Natural killer cell (primary cell): ENCODE measurements at regions not wholly inside any gene's neighbourhood (a gene's known extent, or its start where the extent isn't known, plus 50 kb on each side); places are given as distances from the start of the nearest gene placed in this dataset.

Experiments
- ATAC-seq, 3 donors: fragments of 150-1000 bp in 2 of 3; fragments of 200-7000 bp in 1 of 3; cut with Tn5 transposase; 1 replicate in 1 of 3; 2 replicates in 2 of 3; pipeline ENCODE4 v1.10.0; 2021; ENCODE audit warnings: mild to moderate bottlenecking in 2 of 3, moderate library complexity in 2 of 3
- DNase-seq, 2 donors: peaks; one replicate each; pipeline versions ENCODE4 v3.0.0 to v3.0.0-alpha.2; 2013 to 2021; ENCODE audit warnings: mixed read lengths in 1 of 2
- H3K27ac ChIP-seq: one replicate; pipeline ENCODE4 v1.5.1; 2013; ENCODE audit warnings: mild to moderate bottlenecking, low read length
- H3K27me3 ChIP-seq: one replicate; pipeline ENCODE4 v1.6.1; 2013; ENCODE audit warnings: low read length; ENCODE audit not compliant: control insufficient read depth, insufficient read depth
- H3K36me3 ChIP-seq: one replicate; pipeline ENCODE4 v1.6.1; 2013; ENCODE audit warnings: low read length; ENCODE audit not compliant: control insufficient read depth, insufficient read depth
- H3K4me1 ChIP-seq: one replicate; pipeline ENCODE4 v1.6.1; 2013; ENCODE audit warnings: low read length; ENCODE audit not compliant: control insufficient read depth, insufficient read depth
- H3K4me3 ChIP-seq: one replicate; pipeline ENCODE4 v1.5.1; 2013; ENCODE audit warnings: low read length
- H3K9me3 ChIP-seq: one replicate; pipeline ENCODE4 v1.6.1; 2013; ENCODE audit warnings: low read length; ENCODE audit not compliant: control insufficient read depth, insufficient read depth
- H3K27ac Mint-ChIP-seq, 2 donors: one replicate each; pipeline ENCODE4 v1.8.0; 2022; ENCODE audit warnings: mild to moderate bottlenecking in 2 of 2, mixed read lengths in 2 of 2, moderate library complexity in 1 of 2
- H3K27me3 Mint-ChIP-seq, 2 donors: one replicate each; pipeline ENCODE4 v1.8.0; 2022; ENCODE audit warnings: low read depth in 2 of 2, mixed read lengths in 2 of 2
- H3K36me3 Mint-ChIP-seq: one replicate; pipeline ENCODE4 v1.8.0; 2022; ENCODE audit warnings: mixed read lengths
- H3K4me1 Mint-ChIP-seq, 2 donors: one replicate each; pipeline ENCODE4 v1.8.0; 2022; ENCODE audit warnings: mixed read lengths in 2 of 2
- H3K4me3 Mint-ChIP-seq: one replicate; pipeline ENCODE4 v1.8.0; 2022; ENCODE audit warnings: mild to moderate bottlenecking, moderate library complexity, mixed read lengths
- H3K9me3 Mint-ChIP-seq, 2 donors: one replicate each; pipeline ENCODE4 v1.8.0; 2022; ENCODE audit warnings: mixed read lengths in 2 of 2
- CTCF ChIP-seq: fragments of 200-600 bp; IDR thresholded peaks from one replicate; pipeline ENCODE4 v1.8.0; 2022; ENCODE audit warnings: antibody characterized with exemption
- WGBS: methylation state at CpG from one replicate; pipeline ENCODE4 v1.1.7; 2013; ENCODE audit warnings: missing lambda C conversion rate; ENCODE audit not compliant: insufficient coverage; 5-methylcytosine and 5-hydroxymethylcytosine counted together
- intact Hi-C: fragments of 100-400 bp; cut with micrococcal nuclease; formaldehyde crosslinking; loops from one replicate; pipeline ENCODE4 v1.14.2; 2022

- no peak overlapping the region for H3K27ac Mint-ChIP-seq
- Histone ChIP-seq H3K27ac (no peak overlapping the region), H3K36me3 (no peaks in the 10 kb centered on the region), H3K9me3 (no peaks in the 10 kb centered on the region), H3K4me1 (no peaks in the 10 kb centered on the region), H3K4me3 (no peak overlapping the region), H3K27me3 (no peaks in the 10 kb centered on the region)
- ATAC-seq (no peak), DNase-seq (no peak)
- H3K4me1 Mint-ChIP-seq = peaks cover 0 to 5% of the 10 kb centered on the region in 2 donors
- peaks cover 0 to 14% of the 10 kb centered on the region in 2 donors for H3K27me3 Mint-ChIP-seq
- intact Hi-C loops = no loop called here
- TF ChIP-seq CTCF = no peak
- WGBS = 94% methylated on average over 2 of the region's 2 CpGs
- H3K4me3 Mint-ChIP-seq = no peak overlapping the region
- H3K36me3 Mint-ChIP-seq = no peaks in the 10 kb centered on the region
- no peaks in the 10 kb centered on the region for H3K9me3 Mint-ChIP-seq
Measured at GRCh38 chr2:158889135-158889853, 79.1 kb upstream of the TANC1 start.

- Histone ChIP-seq H3K4me3 (no peak overlapping the region), H3K27ac (no peak overlapping the region), H3K36me3 (no peaks in the 10 kb centered on the region), H3K27me3 (no peaks in the 10 kb centered on the region), H3K4me1 (no peaks in the 10 kb centered on the region), H3K9me3 (no peaks in the 10 kb centered on the region)
- intact Hi-C loops = no loop called here
- 86% methylated on average over 3 of the region's 3 CpGs for WGBS
- ATAC-seq (no peak), DNase-seq (no peak)
- Mint-ChIP-seq H3K4me3 (no peak overlapping the region), H3K27ac (no peak overlapping the region), H3K27me3 (peaks cover 0 to 14% of the 10 kb centered on the region in 2 donors), H3K9me3 (no peaks in the 10 kb centered on the region), H3K36me3 (no peaks in the 10 kb centered on the region), H3K4me1 (peaks cover 0 to 5% of the 10 kb centered on the region in 2 donors)
- TF ChIP-seq CTCF = no peak
Measured at GRCh38 chr2:158890296-158890905, 78.0 kb upstream of the TANC1 start.

- Mint-ChIP-seq H3K36me3 (no peaks in the 10 kb centered on the region), H3K9me3 (no peaks in the 10 kb centered on the region), H3K27me3 (peaks cover 0 to 14% of the 10 kb centered on the region in 2 donors), H3K4me1 (peaks cover 0 to 5% of the 10 kb centered on the region in 2 donors), H3K27ac (no peak overlapping the region), H3K4me3 (no peak overlapping the region)
- intact Hi-C loops = no loop called here
- H3K4me3 ChIP-seq = no peak overlapping the region
- no peaks in the 10 kb centered on the region for H3K9me3 ChIP-seq
- 84% methylated on average over 6 of the region's 8 CpGs for WGBS
- no peaks in the 10 kb centered on the region for H3K27me3 ChIP-seq
- no peak for DNase-seq
- no peak for TF ChIP-seq CTCF
- no peaks in the 10 kb centered on the region for H3K36me3 ChIP-seq
- no peaks in the 10 kb centered on the region for H3K4me1 ChIP-seq
- ATAC-seq = no peak
- H3K27ac ChIP-seq = no peak overlapping the region
Measured at GRCh38 chr2:158893026-158893425, 75.4 kb upstream of the TANC1 start.
